ENCODE measurements at regions not wholly inside any gene's neighbourhood (a gene's known extent, or its start where the extent isn't known, plus 50 kb on each side); places are given as distances from the start of the nearest gene placed in this dataset.
A peak's percentile ranks its signal among the peaks of the same experiment; 100 is the strongest.

DNA sequence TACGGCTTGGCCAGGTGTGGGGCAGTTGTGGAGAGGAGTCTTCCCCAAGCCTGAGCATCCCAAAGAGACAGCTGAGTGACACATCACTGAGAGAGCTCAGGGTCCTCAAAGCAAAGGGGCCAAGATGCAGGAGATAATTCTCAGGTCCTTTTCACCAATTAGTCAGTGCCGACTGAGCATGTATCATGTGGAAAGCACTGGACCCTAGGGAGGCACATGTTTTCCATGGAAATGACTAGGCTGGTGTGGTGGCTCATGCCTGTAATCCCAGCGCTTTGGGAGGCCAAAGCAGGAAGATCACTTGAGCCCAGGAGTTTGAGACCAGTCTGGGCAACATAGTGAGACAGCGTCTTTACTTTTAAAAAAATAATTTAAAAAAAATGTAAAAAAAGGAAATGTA is 67.3 kb upstream of the PRPS1 start:
- DNase-seq (ENCODE audit: low spot score in 2 of 2) = peak in 1 of 2 donors; percentile 8
- WGBS, 2 donors = 85 to 91% methylated on average over 3 to 4 of the region's 4 CpGs
- no peak overlapping the region for H3K4me3 ChIP-seq (ENCODE audit: low read depth, poor library complexity, severe bottlenecking)
- no peak for TF ChIP-seq POLR2A (IDR thresholded peaks at IDR 0.05)
- TF ChIP-seq CTCF (IDR thresholded peaks at IDR 0.05) = no peak
- intact Hi-C loops (cut with DNase I; ENCODE audit: low total_unique reads) = no loop called here

GRCh38 chrX:107561468-107562215 is 66.7 kb upstream of the PRPS1 start:
- peak in 1 of 2 donors; percentile 40 for DNase-seq (ENCODE audit: low spot score in 2 of 2)
- H3K4me3 ChIP-seq (ENCODE audit: low read depth, poor library complexity, severe bottlenecking) = no peak overlapping the region
- WGBS, 2 donors = 42 to 55% methylated on average over 7 of the region's 7 CpGs
- intact Hi-C loops (cut with DNase I; ENCODE audit: low total_unique reads) = no loop called here
- no peak for TF ChIP-seq CTCF (IDR thresholded peaks at IDR 0.05)
- TF ChIP-seq POLR2A (IDR thresholded peaks at IDR 0.05) = no peak

GRCh38 chrX:107562482-107562881 is 65.8 kb upstream of the PRPS1 start:
- TF ChIP-seq POLR2A (IDR thresholded peaks at IDR 0.05) (no peak), CTCF (IDR thresholded peaks at IDR 0.05) (no peak)
- 48 to 62% methylated on average over 3 of the region's 3 CpGs for WGBS, 2 donors
- intact Hi-C loops (cut with DNase I; ENCODE audit: low total_unique reads) = no loop called here
- no peak overlapping the region for H3K4me3 ChIP-seq (ENCODE audit: low read depth, poor library complexity, severe bottlenecking)
- peak in 1 of 2 donors; percentile 29 for DNase-seq (ENCODE audit: low spot score in 2 of 2)

- 66 to 67% methylated on average over 2 to 4 of the region's 4 CpGs for WGBS, 2 donors
- DNase-seq (ENCODE audit: low spot score in 2 of 2) = peak in 1 of 2 donors; percentile 10
- TF ChIP-seq CTCF (IDR thresholded peaks at IDR 0.05) = no peak
- no peak for TF ChIP-seq POLR2A (IDR thresholded peaks at IDR 0.05)
- no peak overlapping the region for H3K4me3 ChIP-seq (ENCODE audit: low read depth, poor library complexity, severe bottlenecking)
- intact Hi-C loops (cut with DNase I; ENCODE audit: low total_unique reads) = no loop called here
Observed at GRCh38 chrX:107563824-107564223, 64.5 kb upstream of the PRPS1 start.

DNA sequence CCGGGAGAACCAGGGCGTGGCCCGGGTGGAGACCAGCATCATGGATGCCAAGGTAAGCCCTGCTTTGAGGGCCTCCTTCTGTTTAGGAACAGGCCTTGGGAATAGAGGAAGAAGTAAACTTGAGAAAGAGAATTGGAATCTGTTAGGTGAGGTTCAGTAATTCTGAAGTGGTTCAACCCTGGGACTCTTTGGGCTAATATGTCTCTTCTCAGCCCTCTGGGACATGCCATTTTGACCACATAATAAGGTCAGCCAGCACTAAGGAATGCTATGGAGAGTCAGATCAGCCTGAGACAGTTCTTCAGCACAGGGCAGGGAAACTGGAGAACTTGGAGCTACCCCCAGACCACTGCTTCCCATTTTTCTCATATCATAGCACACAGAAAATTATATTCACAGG is 63.3 kb upstream of the PRPS1 start:
- no peak for TF ChIP-seq POLR2A (IDR thresholded peaks at IDR 0.05)
- no peak for TF ChIP-seq CTCF (IDR thresholded peaks at IDR 0.05)

More for the DNA sequence above, 63.3 kb upstream of the PRPS1 start:
- H3K4me3 ChIP-seq (ENCODE audit: low read depth, poor library complexity, severe bottlenecking) = no peak overlapping the region
- intact Hi-C loops (cut with DNase I; ENCODE audit: low total_unique reads) = no loop called here
- DNase-seq (ENCODE audit: low spot score in 2 of 2) = no peak
- WGBS, 2 donors = 85 to 100% methylated on average over 3 of the region's 3 CpGs
